Panc1 (cell line): ENCODE measurements at regions not wholly inside any gene's neighbourhood (a gene's known extent, or its start where the extent isn't known, plus 50 kb on each side); places are given as distances from the start of the nearest gene placed in this dataset.

Source experiments
- ATAC-seq: fragments of 200-7000 bp; cut with Tn5 transposase; 2 replicates; pipeline ENCODE4 v1.9.1; 2020; ENCODE audit warnings: mild to moderate bottlenecking, moderate library complexity
- BruUV-seq: library from RNA; stranded (reverse); fragments of 400-500 nt; replicated peaks from 2 replicates; lab custom pipeline; 2021; lab: Mats Ljungman, UMichigan
- CTCF ChIA-PET: fragments of 300-600 bp; sonication (Branson Sonifier 250); formaldehyde crosslinking; loops from one replicate; lab custom pipeline; 2022; ENCODE audit warnings: antibody characterized with exemption; lab: Charles Lee
- POLR2A ChIA-PET: fragments of 300-600 bp; sonication (Branson Sonifier 250); formaldehyde crosslinking; loops from one replicate; lab custom pipeline; 2022; ENCODE audit warnings: antibody characterized with exemption; lab: Charles Lee
- DNase-seq: peaks from one replicate; pipeline ENCODE4 v3.0.0-alpha.2; 2010; ENCODE audit warnings: low read depth, low spot score
- H3K27ac ChIP-seq: 2 replicates; pipeline ENCODE4 v1.5.1; 2011; ENCODE audit warnings: mild to moderate bottlenecking, low read length, inconsistent platforms
- H3K27me3 ChIP-seq: fragments of 200-500 bp; sonication (Bioruptor generic); 2 replicates; pipeline ENCODE4 v1.6.0; 2014; ENCODE audit warnings: low read length, inconsistent platforms; ENCODE audit not compliant: control insufficient read depth, insufficient read depth
- H3K36me3 ChIP-seq: fragments of 200-500 bp; sonication (Bioruptor generic); 2 replicates; pipeline ENCODE4 v1.5.1; 2014; ENCODE audit warnings: inconsistent platforms, mild to moderate bottlenecking, low read length, moderate library complexity; ENCODE audit not compliant: control insufficient read depth, insufficient read depth
- H3K4me1 ChIP-seq: 2 replicates; pipeline ENCODE4 v1.5.1; 2011; ENCODE audit warnings: inconsistent platforms, mild to moderate bottlenecking, low read length, moderate library complexity; ENCODE audit not compliant: control insufficient read depth, insufficient read depth
- H3K4me3 ChIP-seq, 2 experiments: 2 replicates each; pipeline ENCODE4 v1.5.1; 2011 to 2012; ENCODE audit warnings: low read depth in 2 of 2, low read length in 2 of 2, mild to moderate bottlenecking in 2 of 2, inconsistent platforms in 1 of 2, moderate library complexity in 1 of 2
- H3K9me3 ChIP-seq: fragments of 200-500 bp; sonication (Bioruptor generic); 2 replicates; pipeline ENCODE4 v1.5.1; 2014; ENCODE audit warnings: low read depth, mild to moderate bottlenecking, inconsistent platforms, low read length, moderate library complexity; ENCODE audit not compliant: control insufficient read depth, insufficient read depth
- POLR2AphosphoS5 ChIP-seq: IDR thresholded peaks from 2 replicates; pipeline ENCODE4 v1.6.1; 2012; ENCODE audit warnings: mild to moderate bottlenecking, low read depth, low read length, moderate library complexity
- SIN3A ChIP-seq: IDR thresholded peaks from 2 replicates; pipeline ENCODE4 v1.6.1; 2012; ENCODE audit warnings: low read depth, mild to moderate bottlenecking, low read length, moderate library complexity, borderline replicate concordance; ENCODE audit not compliant: insufficient read depth
- TCF7L2 ChIP-seq: IDR thresholded peaks from 2 replicates; pipeline ENCODE4 v1.6.1; 2011; ENCODE audit warnings: mild to moderate bottlenecking, low read depth, low read length, inconsistent platforms
- in situ Hi-C: cut with HindIII; loops from 2 replicates; pipeline ENCODE4 v1.10.0; 2016; ENCODE audit warnings: low sequenced_read_pairs, low pct_unique_long_range_greater_than_20kb
- intact Hi-C: fragments of 100-400 bp; cut with micrococcal nuclease; formaldehyde crosslinking; loops from one replicate; pipeline ENCODE4 v1.10.0; 2022; ENCODE audit not compliant: unreplicated experiment
- TF ChIP-seq, protein P1 (sequence below): fragments of 450-650 bp; IDR thresholded peaks from 2 replicates; pipeline ENCODE4 v1.5.1; 2017; ENCODE audit warnings: mild to moderate bottlenecking
- TF ChIP-seq, protein P2 (sequence below), 2 experiments: IDR thresholded peaks; 2 replicates each; pipeline ENCODE4 v1.6.1; 2011 to 2012; ENCODE audit warnings: low read depth in 2 of 2, control low read depth in 1 of 2, low read length in 1 of 2, mild to moderate bottlenecking in 1 of 2, moderate library complexity in 1 of 2; ENCODE audit not compliant: insufficient read depth in 1 of 2

DNA sequence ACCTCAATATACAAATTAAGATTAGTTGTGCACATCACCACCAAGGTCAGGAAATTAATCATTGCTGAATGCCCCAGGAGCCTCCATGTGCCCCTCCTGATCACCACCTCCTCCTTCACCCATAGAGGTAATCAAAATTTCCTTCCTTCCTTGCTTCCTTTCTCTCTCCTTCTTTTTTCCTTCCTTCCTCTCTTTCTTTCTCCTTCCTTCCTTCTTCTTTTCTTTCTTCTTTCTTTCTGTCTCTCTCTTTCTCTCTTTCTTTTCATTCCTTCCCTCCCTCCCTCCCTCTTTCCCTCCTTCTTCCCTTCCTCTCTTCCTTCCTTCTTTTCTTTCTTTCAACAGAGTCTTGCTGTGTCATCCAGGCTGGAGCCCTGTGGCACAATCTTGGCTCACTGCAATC is 67.9 kb upstream of the FTH1 start:
- ChIA-PET CTCF (interaction anchor here (0.7 kb wide), 1 partner anchor 29 kb away, joined by 7 read pairs; no protein-coding TSS in a partner anchor), POLR2A (interaction anchor here (0.7 kb wide), 1 partner anchor 66 kb away, joined by 9 read pairs; no protein-coding TSS in a partner anchor)
- DNase-seq (no peak), ATAC-seq (no peak)
- Histone ChIP-seq H3K4me3 (no peak overlapping the region), H3K9me3 (peaks cover 3% of the 10 kb centered on the region; the same call in 1 of the 2 replicates), H3K27ac (no peak overlapping the region), H3K36me3 (no peaks in the 10 kb centered on the region), H3K4me1 (no peaks in the 10 kb centered on the region), H3K27me3 (no peaks in the 10 kb centered on the region)
- intact Hi-C loops = no loop called here
- TF ChIP-seq, protein P1, sequence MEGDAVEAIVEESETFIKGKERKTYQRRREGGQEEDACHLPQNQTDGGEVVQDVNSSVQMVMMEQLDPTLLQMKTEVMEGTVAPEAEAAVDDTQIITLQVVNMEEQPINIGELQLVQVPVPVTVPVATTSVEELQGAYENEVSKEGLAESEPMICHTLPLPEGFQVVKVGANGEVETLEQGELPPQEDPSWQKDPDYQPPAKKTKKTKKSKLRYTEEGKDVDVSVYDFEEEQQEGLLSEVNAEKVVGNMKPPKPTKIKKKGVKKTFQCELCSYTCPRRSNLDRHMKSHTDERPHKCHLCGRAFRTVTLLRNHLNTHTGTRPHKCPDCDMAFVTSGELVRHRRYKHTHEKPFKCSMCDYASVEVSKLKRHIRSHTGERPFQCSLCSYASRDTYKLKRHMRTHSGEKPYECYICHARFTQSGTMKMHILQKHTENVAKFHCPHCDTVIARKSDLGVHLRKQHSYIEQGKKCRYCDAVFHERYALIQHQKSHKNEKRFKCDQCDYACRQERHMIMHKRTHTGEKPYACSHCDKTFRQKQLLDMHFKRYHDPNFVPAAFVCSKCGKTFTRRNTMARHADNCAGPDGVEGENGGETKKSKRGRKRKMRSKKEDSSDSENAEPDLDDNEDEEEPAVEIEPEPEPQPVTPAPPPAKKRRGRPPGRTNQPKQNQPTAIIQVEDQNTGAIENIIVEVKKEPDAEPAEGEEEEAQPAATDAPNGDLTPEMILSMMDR = no peak
- TF ChIP-seq, protein P2, sequence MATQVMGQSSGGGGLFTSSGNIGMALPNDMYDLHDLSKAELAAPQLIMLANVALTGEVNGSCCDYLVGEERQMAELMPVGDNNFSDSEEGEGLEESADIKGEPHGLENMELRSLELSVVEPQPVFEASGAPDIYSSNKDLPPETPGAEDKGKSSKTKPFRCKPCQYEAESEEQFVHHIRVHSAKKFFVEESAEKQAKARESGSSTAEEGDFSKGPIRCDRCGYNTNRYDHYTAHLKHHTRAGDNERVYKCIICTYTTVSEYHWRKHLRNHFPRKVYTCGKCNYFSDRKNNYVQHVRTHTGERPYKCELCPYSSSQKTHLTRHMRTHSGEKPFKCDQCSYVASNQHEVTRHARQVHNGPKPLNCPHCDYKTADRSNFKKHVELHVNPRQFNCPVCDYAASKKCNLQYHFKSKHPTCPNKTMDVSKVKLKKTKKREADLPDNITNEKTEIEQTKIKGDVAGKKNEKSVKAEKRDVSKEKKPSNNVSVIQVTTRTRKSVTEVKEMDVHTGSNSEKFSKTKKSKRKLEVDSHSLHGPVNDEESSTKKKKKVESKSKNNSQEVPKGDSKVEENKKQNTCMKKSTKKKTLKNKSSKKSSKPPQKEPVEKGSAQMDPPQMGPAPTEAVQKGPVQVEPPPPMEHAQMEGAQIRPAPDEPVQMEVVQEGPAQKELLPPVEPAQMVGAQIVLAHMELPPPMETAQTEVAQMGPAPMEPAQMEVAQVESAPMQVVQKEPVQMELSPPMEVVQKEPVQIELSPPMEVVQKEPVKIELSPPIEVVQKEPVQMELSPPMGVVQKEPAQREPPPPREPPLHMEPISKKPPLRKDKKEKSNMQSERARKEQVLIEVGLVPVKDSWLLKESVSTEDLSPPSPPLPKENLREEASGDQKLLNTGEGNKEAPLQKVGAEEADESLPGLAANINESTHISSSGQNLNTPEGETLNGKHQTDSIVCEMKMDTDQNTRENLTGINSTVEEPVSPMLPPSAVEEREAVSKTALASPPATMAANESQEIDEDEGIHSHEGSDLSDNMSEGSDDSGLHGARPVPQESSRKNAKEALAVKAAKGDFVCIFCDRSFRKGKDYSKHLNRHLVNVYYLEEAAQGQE (IDR thresholded peaks at IDR 0.05; ENCODE audit: insufficient read depth in 1 of 2, low read depth in 2 of 2, low read length in 1 of 2) = no peak
- TF ChIP-seq SIN3A (no peak), TCF7L2 (no peak), POLR2AphosphoS5 (no peak)
- no TSS peak for BruUV-seq
- in situ Hi-C loops = no loop called here

DNA sequence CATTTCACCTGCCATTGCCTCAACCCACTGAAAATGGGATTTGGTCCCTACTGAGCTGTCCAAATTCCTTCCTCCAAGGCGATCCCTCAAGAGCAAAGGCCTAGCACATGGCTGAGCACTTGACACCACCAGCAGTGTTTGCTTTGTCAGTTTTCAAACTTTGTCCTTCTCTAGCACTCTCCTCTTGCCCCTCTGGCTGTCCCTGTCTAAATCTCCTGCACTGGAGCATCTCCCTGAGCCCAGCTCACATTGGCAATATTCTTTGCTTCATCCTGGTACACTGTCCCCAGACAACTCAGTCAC is 66.6 kb upstream of the FTH1 start:
- ATAC-seq = no peak
- CTCF ChIA-PET = no interaction called here
- H3K4me1 ChIP-seq = no peaks in the 10 kb centered on the region
- intact Hi-C loops = no loop called here
- in situ Hi-C loops = no loop called here
- POLR2A ChIA-PET = no interaction called here
- DNase-seq = no peak
- no peak overlapping the region for H3K4me3 ChIP-seq
- TF ChIP-seq SIN3A = no peak
- H3K27ac ChIP-seq = no peak overlapping the region
- BruUV-seq = no TSS peak
- H3K27me3 ChIP-seq = no peaks in the 10 kb centered on the region
- no peaks in the 10 kb centered on the region for H3K36me3 ChIP-seq
- peaks cover 3% of the 10 kb centered on the region; the same call in 1 of the 2 replicates for H3K9me3 ChIP-seq

DNA sequence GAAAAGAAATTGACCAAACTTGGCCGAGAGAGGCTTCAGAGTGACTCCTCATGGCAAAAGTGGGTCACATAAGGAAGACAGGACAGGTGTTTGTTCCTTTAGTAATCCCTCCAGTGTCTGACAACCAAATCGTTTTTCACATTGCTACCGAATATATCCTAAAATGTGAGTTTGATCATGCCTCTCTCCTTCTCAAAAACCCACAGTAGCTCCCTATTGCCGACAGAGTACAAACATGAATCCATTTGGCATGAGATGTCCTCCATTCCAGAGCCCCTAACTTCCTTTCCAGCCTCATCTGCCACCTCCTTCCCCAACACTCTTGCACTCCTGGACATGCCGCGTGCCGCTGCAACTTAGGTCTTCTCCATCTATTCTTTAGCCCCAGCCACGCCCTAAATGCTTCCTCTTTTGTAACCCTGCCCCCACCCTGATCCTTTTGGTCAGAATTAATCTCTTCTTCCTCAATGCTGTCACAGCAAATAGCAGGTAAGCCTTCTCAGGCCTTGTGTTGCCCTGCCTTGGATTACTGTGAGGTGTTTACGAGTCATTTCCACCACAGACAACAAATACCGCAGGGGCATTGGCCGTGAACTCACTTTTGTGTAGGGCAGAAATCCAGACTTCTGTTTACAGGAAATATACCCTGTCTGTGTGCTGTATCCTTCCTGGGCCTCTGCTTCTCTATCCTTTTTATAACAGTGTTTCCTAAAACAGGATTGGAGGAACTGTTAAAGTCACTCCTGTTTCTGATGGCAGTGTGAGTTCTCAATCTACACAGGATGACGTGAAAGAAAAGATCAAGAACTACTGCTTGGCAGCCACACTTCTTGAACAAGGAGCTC is 66.0 kb upstream of the FTH1 start:
- intact Hi-C loops = no loop called here
- Histone ChIP-seq H3K36me3 (no peaks in the 10 kb centered on the region), H3K27me3 (no peaks in the 10 kb centered on the region), H3K4me3 (no peak overlapping the region), H3K27ac (no peak overlapping the region), H3K4me1 (no peaks in the 10 kb centered on the region), H3K9me3 (peaks cover 3% of the 10 kb centered on the region; the same call in 1 of the 2 replicates)
- DNase-seq (no peak), ATAC-seq (no peak; the same call in 1 of the 2 replicates)
- no TSS peak for BruUV-seq
- ChIA-PET POLR2A (no interaction called here), CTCF (interaction anchor here (0.6 kb wide), 2 partner anchors 14 to 73 kb away, joined by 3 to 4 read pairs; no protein-coding TSS in a partner anchor)
- TF ChIP-seq, protein P2 (IDR thresholded peaks at IDR 0.05; ENCODE audit: insufficient read depth in 1 of 2, low read depth in 2 of 2, low read length in 1 of 2) = no peak
- TF ChIP-seq POLR2AphosphoS5 = no peak
- TF ChIP-seq, protein P1 = no peak
- TF ChIP-seq TCF7L2 = no peak
- no peak for TF ChIP-seq SIN3A
- in situ Hi-C loops = no loop called here
